G401 (cell line): ENCODE measurements at regions not wholly inside any gene's neighbourhood (a gene's known extent, or its start where the extent isn't known, plus 50 kb on each side); places are given as distances from the start of the nearest gene placed in this dataset.

Experiments used
- DNase-seq: peaks from one replicate; pipeline ENCODE4 v3.0.0-alpha.2; 2015; ENCODE audit warnings: low spot score
- in situ Hi-C: cut with HindIII; loops from 2 replicates; pipeline ENCODE4 v1.10.0; 2016; ENCODE audit warnings: low sequenced_read_pairs, mixed read lengths

DNA sequence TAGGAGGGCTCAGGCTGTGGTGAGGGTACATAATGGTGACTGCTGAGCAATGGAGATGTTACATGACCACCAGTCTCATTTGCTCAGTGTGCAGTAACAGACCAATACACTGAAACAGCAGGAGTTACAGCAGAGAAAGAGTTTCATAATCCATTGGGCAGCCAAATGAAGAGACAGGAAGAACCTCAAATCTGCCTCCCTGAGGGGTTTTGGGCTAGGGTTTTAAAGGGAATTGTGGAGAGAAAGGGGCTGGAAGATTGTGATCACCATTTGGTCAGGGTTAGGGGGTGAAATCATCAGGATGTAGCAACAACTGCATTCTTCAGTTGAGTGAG lies 838.3 kb downstream of the GRID1 start:
- in situ Hi-C loops, result no loop called here
- no peak for DNase-seq

DNA sequence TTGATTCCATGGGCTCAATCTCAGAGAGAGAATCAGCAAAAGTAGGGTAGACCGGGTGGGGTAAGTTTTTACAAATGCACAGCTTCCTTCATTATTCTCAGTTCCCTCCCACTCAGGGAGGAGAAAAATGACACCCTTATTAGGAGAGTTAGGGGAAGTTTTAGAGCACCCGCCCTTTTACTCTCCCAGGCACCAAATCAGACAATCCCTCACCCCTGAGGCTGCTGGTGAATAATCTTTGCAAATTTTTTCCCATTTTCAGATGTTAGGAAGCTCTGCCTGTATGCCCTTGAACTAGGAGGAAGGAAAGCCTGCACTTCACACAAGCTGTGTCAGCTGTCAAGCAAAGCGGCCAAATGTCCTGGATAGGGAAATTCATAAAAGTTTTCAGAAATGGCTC lies 834.9 kb downstream of the GRID1 start:
- no peak for DNase-seq
- in situ Hi-C loops, result no loop called here

DNA sequence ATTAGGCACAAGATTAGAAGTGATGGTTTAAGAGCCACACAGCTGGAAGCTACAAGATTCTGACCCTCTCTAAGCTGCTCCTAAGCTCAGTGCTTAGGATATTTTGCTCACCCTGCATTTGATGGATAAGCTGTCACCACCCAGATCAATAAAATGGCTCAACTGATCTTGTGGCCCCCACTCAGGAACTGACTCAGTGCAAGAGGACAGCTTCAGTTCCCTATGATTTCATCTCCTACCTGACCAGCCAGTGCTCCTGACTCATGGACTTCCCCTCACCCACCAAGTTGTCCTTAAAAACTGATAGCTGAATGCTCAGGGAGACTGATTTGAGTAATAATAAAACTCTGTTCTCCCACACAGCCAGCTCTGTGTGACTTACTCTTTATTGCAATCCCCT lies 833.8 kb downstream of the GRID1 start:
- in situ Hi-C loops, result no loop called here
- DNase-seq, result no peak

DNA sequence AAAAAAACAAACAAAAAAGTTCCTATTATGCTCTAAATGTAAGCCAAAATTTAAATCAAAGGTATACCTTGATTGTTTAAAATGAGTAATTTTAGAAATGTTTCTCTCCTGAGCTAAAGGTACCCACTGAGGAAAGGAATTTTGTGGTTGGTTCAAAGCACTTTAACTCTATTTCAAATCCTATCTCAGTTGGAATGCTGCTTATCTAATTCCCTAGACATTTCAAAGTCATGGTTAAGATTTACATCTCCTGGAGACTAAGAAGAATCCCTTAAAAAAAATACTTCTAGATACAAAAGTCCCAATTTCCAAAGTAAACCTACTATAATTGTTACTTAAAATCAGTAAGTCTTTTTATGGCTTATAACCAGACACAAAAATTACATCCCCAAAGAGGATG lies 830.7 kb downstream of the GRID1 start:
- no peak for DNase-seq
- in situ Hi-C loops, result no loop called here

DNA sequence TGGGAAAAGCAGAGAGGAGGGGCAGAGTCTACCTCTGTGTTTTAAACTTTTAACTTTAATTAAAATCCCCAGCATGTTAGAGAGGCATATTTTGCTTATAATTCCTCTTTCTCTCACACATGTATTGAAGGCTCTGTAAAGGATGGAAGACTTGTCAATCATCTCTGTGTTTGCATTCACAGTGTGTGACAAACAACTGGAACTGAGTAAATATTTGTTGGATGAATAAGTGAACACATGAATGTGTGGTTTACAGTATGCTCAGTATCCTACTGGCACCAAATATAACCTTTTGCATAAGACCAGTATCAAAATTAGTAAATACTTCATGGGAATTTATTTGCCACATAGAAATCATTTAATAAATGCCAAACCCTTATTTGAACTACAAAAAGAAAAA lies 829.0 kb downstream of the GRID1 start:
- in situ Hi-C loops, result no loop called here
- no peak for DNase-seq

DNA sequence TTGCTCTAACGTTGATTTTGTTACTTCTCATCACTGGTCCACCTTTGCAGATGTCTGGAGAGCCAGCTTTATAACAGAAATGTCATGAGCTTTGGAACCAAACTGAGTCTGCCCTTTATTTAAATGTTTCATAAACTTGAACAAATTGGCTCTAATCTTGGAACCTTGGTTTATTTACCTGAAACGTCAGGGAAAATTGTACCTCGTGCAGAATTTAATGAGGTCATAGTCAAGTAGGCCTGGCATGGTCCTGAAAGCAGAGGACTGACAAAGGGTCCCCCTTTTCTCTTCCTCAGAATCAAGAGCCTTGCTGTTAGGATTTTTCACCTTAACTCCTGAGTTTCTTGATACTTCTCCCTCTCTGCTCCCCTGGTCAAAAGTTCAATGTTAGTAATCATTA lies 828.0 kb downstream of the GRID1 start:
- DNase-seq, result no peak
- in situ Hi-C loops, result no loop called here

DNA sequence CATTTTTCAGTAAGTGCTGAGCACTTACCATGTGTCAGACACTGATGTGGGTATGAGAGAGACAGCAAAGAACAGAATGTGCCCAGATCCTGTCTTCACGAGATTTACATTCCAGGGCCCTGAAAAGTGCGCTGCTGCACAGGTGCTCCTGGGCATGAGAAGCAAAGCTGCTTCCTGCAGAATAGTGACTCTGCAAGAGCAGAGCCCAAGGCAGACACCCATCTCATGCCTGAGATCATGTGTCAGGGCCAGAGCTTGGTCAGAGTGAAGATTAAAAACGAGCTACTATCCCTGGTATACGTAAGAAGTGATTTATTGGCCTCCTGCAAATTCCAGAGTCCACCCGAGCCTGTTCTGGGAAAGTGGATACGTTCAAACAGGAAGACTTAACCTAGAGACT lies 824.4 kb downstream of the GRID1 start:
- in situ Hi-C loops, result no loop called here
- no peak for DNase-seq

DNA sequence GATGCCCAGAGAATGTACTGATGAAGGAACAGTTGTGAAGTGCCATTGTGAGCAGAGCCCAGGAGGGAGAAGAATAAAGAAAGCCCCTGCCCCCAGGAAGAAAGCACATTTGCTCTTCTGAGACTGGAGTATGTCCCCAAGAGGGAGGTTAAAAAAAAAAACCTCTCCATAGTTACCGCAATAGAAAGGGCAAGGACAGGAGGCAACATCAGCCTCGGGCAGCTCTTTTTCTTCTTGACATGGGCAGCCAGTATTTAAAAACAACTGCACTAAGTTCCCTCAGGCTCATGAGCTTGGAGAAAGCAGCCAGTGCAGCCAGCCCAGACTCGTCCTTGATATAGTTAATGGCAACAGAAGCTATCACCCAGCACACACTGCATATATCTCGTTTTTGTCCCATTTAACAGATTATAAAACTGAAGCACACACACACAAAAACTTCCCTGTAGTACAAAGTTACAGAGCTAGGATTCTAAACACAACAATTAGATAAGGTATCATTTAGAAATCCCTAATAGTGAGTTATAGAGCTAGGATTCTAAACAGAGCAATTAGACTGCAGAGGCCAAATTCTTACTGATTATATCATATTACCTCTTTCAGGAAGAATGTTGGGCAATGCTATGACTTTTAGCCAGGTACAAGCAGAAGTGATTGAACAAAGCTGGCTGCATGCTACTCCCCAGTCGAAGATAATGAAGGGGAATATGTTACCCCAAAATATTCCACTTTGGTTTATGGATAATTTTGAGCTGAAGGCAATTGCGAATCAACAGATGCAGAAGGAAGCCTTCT lies 823.5 kb downstream of the GRID1 start:
- DNase-seq, result no peak
- in situ Hi-C loops, result no loop called here

DNA sequence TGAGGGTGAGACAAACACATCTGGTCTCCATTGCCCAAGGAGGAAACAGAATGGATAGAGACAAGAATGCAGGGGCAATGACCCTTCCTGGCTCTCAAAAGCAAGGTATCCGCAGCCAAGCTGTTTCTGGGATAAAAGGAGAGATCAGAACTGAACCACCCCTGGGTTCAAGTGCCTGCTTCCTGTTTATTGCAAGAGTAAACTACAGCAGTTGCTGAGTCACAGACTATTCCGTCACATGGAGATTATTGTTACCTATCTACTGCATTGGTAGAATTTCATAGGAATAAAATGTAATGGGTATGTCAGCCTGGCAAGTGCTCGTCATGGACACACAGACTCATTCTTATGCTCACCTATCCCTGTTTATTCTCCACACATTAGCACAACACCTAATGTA lies 821.6 kb downstream of the GRID1 start:
- in situ Hi-C loops, result no loop called here
- DNase-seq, result no peak

DNA sequence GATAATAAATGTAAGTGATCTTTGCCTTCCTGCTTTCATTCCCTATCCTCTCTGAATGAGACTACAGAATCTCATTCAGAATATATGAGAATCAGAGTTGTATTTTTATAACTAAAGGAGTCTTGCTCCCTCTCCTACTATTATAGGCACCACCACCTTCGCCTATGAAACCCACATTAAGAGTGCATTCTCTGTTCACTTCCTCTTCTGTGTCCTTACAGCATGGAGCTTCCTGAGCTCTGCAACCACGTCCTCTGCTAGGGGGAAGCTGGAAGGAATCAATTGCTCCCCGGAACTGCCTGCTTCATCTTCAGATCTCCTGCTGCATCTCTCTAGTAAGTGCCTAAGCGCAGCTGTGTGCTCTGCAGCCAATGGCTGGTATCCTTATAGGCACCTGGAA lies 820.7 kb downstream of the GRID1 start:
- DNase-seq, result no peak
- in situ Hi-C loops, result no loop called here

DNA sequence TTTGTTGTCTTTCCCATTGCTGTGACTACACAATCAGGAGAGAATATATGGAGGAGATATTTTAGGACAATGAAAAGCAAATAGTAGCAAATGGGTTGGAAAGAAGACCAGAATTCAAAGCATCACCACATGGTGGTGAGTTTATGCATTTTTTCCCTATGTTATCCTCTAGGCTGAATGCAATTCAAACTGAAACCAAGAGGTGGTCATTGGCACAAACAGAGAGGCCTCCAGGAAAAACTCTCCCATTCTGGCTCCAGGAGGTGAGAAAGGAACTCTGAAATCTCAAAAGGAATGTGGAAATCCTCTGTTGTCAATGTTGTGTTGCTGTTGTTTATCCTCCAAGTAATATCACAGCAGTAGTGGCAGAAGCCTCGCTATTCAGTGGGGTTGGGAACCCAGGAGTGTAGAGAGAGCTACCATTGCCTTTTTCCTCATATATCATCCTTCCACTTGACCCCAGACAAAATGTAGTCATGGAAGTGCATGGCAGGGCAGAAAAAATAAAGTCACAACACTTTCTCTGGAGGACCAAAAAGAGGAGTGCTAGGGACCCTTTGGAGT lies 819.1 kb downstream of the GRID1 start:
- in situ Hi-C loops, result no loop called here
- DNase-seq, result no peak

DNA sequence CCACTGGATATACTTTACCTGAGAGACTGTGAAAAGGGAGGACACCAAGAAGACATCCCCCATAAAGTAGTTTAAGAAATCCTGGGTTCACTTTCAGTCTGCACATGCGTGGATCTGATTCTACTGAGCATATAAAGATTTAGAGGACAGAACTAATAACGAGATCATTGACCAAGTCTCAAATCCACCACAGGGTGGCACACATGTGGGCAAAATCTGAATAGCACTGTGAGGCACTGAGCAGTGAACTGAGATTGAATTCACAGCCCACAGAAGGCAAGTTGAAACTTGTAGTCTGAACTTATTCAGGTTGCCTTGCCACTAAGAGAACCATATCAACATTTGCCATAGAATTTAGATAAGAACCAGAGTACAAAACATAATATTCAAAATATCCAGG lies 818.6 kb downstream of the GRID1 start:
- peak; percentile 35 for DNase-seq
- in situ Hi-C loops, result no loop called here
